HG02623 (cell line): ENCODE measurements at regions not wholly inside any gene's neighbourhood (a gene's known extent, or its start where the extent isn't known, plus 50 kb on each side); places are given as distances from the start of the nearest gene placed in this dataset.

Experiments
- ATAC-seq: cut with Tn5 transposase; IDR thresholded peaks from one replicate; pipeline ENCODE4 v1.9.1; 2021; ENCODE audit warnings: moderate library complexity; ENCODE audit not compliant: unreplicated experiment

- no peak for ATAC-seq
Observed at GRCh38 chr11:15757048-15757698, 599.2 kb downstream of the SOX6 start.

- ATAC-seq, result no peak
Observed at GRCh38 chr11:15758857-15759465, 597.4 kb downstream of the SOX6 start.

- no peak for ATAC-seq
Observed at GRCh38 chr11:15761235-15761634, 595.1 kb downstream of the SOX6 start.

DNA sequence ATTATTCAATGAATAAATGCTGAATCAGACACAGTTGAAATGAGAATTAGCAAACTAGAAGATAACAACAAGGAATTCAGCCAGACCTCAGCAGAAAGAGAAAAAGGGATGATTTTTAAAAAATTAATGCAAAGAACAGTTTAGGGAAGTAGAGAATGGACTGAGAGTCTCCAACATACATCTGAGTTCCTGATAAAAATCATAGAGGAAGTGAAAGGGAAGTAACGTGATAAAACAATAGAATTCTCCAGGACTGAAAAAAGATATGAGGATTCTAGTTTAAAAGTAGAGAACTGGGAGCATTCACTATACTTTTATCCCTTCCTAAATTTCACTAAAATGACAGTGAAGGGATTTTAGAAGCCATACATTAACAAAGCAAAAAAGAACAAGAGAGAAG, 592.0 kb downstream of the SOX6 start:
- ATAC-seq, result no peak

- no peak for ATAC-seq
Observed at GRCh38 chr11:15764948-15765347, 591.4 kb downstream of the SOX6 start.

GRCh38 chr11:15765530-15765929, 590.8 kb downstream of the SOX6 start:
- no peak for ATAC-seq

- no peak for ATAC-seq
Observed at GRCh38 chr11:15768321-15768720, 588.0 kb downstream of the SOX6 start.

DNA sequence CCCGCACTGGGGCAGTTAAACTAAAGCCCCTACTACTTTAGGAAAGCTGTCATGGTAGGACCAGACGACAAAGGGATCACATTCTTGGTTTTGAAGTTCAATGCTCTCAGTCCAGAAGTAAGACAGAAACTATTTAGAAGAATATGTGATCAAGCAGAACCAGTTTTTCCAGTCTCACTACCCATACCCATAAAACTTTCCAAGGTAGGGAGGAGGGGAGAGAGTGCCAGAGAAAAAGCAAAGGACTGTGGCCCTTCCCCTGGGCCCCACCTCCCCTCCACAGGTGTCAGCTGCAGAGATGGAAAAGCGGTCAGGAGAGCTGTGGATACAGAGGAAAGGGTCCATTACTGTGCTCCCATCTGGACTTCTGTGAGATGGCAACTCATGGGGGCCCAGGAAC, 587.1 kb downstream of the SOX6 start:
- no peak for ATAC-seq

DNA sequence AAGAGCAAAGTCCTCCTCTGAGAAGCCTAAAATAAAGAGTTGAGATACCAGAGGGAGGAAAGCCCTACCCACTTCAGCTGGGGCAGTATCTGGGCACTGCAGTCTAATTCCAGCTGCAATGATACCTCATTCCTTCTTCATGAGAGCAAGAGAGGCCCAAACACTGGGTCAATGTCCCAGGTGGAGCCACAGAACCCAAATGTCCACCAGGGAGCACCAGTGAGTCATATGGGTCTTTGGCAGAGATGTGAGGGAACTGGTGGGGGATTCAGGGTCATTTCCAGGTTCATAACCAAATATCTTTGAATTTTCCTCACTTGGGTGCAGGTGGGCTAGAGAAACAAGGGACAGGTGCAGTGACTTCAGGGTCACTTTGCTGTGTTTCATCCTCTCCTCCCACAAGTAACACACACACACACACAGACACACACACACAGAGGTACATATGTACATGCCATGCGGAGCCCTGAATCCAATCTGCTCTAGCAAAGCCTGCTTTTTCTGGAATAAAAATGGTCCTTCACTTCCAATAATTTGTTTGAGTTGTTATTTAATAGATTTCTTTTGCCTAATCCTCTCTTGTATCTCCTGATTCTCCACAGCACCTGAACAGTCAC, 585.4 kb downstream of the SOX6 start:
- peak; percentile 52 for ATAC-seq

DNA sequence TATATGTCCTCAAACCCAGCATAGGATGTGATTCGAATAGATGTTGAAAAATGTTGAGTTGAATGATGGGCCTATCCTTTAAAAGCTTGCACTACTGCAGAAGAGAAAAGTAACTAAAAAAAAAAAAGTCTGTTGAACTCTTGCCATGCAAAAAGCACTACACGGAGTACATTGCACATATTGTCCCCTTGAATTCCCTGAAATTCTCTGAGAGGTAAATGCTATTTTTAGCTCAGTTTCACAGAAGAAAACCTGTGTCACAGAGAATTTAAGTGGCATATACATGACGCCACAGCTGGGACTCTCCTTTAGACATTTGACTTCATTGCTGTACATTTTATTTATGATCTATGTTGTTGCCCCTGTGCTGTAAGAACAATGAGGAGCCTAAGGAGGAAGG, 583.8 kb downstream of the SOX6 start:
- no peak for ATAC-seq

- no peak for ATAC-seq
Observed at GRCh38 chr11:15772981-15773380, 583.4 kb downstream of the SOX6 start.

DNA sequence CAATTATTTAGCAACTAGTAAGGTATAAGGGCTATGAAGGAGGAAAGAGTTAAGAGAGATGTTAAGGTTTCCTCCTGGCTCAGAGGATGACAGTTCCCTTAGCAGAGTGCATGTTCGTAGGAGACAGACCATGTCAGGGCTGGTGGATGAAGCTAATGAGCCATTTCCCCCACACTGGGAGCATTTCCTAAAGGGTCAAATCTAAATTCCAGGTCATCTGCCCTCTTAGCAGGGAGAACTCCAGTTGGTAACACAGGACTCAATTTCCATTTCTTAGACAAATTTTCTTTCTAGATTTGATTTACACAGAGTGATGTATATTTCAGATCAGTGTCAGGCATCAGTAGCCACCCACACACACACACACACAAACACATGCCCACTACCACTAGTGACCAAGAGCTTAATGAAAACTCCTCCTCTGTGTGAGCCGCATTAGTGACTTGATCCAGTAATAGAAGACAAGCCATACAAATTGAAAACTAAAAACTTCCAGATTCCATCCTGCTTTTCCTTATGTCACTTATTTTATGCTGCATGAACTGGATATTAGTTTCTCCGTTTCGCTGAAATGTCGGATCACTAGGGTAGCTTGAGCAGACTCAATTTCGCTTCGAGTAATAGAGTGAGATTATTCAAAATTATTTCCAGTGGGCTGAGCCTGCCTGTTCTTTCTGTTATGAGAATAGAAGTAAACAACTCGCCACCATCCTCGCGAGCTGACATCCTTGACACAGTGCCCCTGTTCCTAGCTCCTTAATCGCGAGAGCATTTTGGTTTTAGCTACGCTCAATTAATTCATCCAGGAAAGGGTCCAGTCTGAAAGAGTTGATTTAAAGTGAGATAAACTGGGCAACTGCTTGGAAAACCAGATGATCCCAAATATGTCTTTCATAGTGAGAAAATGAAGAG, 582.6 kb downstream of the SOX6 start:
- ATAC-seq, result no peak

DNA sequence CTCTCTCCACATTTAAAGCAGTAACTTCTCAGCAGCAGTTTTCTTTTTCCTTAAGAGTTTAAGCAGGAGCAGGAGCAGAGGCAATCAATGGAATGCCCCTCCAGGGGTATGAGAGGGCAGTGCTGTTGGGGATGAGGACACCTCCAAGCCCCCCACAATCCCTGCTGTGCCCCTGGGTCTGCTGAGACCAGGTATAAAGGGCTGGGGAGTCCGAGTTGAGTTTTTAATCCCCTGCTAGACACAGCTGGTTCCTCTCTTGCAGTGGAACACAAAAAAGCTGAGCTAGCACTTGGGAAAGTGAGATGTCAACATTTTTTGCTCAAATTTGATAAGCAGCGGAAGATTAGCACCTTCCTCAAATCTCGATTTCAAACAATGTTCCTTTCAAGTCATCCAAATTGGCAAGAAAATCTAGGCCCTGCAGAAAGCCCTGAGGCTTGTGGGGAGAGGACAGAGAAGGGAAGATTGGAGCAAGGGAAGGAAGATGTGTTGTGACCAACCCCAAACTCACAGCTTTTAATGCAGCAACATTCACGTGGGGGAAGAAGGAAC, 581.9 kb downstream of the SOX6 start:
- ATAC-seq, result no peak

GRCh38 chr11:15775015-15775541, 581.3 kb downstream of the SOX6 start:
- no peak for ATAC-seq

DNA sequence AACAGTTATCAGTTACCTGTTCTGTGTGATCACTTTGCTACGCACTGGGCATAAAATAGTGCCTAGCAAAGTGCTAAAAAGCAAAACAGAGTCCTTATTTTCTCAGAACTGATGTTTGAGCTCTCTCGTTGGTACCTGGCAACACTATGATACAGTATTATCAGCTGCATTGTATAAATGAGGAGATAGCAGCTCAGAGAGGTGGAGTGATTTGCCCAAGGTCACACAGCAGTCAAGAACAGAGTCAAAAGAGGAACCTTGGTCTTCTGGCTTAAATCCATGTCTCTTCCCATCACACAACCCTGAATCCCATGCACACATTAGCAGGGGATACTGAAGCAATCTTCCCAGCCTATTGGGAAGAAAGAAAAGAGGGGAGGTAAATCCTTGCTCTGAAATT, 580.5 kb downstream of the SOX6 start:
- no peak for ATAC-seq

GRCh38 chr11:15776366-15776765, 580.0 kb downstream of the SOX6 start:
- ATAC-seq, result no peak

GRCh38 chr11:15779518-15779917, 576.8 kb downstream of the SOX6 start:
- no peak for ATAC-seq

GRCh38 chr11:15780382-15780781, 576.0 kb downstream of the SOX6 start:
- ATAC-seq, result no peak

DNA sequence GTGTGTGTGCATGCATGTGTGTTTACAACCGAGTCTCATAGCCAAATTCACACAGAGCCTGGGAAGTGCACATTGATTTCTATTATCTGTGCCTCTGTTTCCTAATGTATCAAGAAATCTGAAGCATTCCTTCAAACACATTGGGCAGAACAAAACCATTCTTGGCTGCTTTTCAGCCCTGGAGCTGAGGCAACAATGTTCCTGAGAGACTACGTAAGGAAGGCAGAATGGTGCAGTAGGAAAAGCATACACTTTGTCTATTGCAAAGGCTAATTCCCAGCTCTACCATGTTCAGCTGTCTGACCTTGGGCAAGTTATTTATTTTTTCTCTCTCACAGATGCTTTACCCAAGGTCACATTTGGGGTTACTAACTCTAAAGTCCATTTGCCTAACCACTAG, 575.5 kb downstream of the SOX6 start:
- ATAC-seq, result no peak

- no peak for ATAC-seq
Observed at GRCh38 chr11:15783619-15784018, 572.7 kb downstream of the SOX6 start.
